ENCODE measurements at regions not wholly inside any gene's neighbourhood (a gene's known extent, or its start where the extent isn't known, plus 50 kb on each side); places are given as distances from the start of the nearest gene placed in this dataset. TPM values are rescaled to one million over a fixed set of nuclear protein-coding genes. Genes with fewer than 3 reads are reported as not detected.

DNA sequence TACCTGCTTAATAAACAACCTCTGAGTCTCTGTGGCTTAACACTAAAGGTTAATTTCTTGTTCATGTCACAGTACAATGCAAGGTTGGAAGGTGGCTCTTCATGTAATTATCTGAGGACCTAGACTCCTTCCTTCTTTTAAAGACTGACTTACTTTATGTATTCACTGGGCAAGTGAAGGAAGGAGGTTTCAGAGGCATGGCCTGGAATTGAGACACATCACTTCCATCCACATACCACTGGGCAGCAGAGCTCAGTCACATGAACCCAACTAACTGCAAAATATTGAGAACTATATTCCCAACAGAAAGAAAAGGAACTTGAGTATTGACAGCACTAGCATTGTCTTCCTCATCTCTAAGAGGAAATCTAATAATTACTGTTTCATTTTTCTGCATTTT, 57.5 kb upstream of the FN1 start:
- Histone ChIP-seq H3K4me3 (ENCODE audit: insufficient read depth, low read length) (no peak overlapping the region), H3K27ac (ENCODE audit: low read depth, low read length) (no peak overlapping the region), H3K9me3 (ENCODE audit: low read depth, low read length) (no peaks in the 10 kb centered on the region), H3K4me1 (ENCODE audit: insufficient read depth, low read length) (peaks cover 6% of the 10 kb centered on the region), H4K20me1 (ENCODE audit: insufficient read depth, low read length) (no peaks in the 10 kb centered on the region), H3K36me3 (ENCODE audit: insufficient read depth, low read length) (no peaks in the 10 kb centered on the region), H3K4me2 (ENCODE audit: insufficient read depth, low read length) (no peak overlapping the region), H2AFZ (ENCODE audit: low read length) (no peak overlapping the region), H3K79me2 (ENCODE audit: insufficient read depth, low read length) (no peaks in the 10 kb centered on the region), H3K27me3 (ENCODE audit: insufficient read depth, low read length) (no peaks in the 10 kb centered on the region)
- DNase-seq (ENCODE audit: insufficient read length, low spot score, missing footprints), result no peak
- TF ChIP-seq, protein P1, sequence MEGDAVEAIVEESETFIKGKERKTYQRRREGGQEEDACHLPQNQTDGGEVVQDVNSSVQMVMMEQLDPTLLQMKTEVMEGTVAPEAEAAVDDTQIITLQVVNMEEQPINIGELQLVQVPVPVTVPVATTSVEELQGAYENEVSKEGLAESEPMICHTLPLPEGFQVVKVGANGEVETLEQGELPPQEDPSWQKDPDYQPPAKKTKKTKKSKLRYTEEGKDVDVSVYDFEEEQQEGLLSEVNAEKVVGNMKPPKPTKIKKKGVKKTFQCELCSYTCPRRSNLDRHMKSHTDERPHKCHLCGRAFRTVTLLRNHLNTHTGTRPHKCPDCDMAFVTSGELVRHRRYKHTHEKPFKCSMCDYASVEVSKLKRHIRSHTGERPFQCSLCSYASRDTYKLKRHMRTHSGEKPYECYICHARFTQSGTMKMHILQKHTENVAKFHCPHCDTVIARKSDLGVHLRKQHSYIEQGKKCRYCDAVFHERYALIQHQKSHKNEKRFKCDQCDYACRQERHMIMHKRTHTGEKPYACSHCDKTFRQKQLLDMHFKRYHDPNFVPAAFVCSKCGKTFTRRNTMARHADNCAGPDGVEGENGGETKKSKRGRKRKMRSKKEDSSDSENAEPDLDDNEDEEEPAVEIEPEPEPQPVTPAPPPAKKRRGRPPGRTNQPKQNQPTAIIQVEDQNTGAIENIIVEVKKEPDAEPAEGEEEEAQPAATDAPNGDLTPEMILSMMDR (IDR thresholded peaks at IDR 0.05; ENCODE audit: extremely low read depth, low read depth, low read length), result no peak

DNA sequence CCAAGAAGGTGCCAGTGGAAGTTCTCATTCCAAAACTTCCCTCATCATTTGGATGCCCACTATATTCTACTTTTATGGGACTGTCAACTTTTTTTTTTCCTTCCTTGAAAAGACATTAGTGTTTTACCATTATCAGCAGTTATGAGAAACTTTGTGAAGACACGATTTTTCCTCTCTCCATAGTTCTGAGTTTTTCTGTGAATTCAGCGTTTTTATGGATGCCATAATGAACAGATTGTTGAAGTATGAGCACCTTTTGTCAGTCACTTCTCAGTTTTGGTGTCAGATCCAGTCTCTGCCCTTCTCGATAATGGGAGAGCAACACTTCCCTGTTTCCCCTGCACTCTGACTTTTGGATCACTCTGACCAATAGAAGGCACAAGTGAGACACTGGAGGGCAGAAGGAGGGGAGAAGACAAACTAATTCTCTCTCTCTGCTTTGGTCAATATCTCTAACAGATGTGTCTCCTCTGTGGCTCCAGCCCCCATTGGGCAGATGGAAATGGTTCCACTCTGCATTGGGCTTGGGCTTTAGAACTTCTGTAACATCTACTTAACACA, 53.5 kb upstream of the FN1 start:
- Histone ChIP-seq H2AFZ (ENCODE audit: low read length) (peak overlapping the region; percentile 41), H3K79me2 (ENCODE audit: insufficient read depth, low read length) (no peaks in the 10 kb centered on the region), H3K4me3 (ENCODE audit: insufficient read depth, low read length) (no peak overlapping the region), H3K4me1 (ENCODE audit: insufficient read depth, low read length) (no peaks in the 10 kb centered on the region), H3K27ac (ENCODE audit: low read depth, low read length) (no peak overlapping the region), H3K9me3 (ENCODE audit: low read depth, low read length) (no peaks in the 10 kb centered on the region), H3K36me3 (ENCODE audit: insufficient read depth, low read length) (no peaks in the 10 kb centered on the region), H4K20me1 (ENCODE audit: insufficient read depth, low read length) (no peaks in the 10 kb centered on the region), H3K27me3 (ENCODE audit: insufficient read depth, low read length) (no peaks in the 10 kb centered on the region), H3K4me2 (ENCODE audit: insufficient read depth, low read length) (no peak overlapping the region)
- no peak for DNase-seq (ENCODE audit: insufficient read length, low spot score, missing footprints)
- TF ChIP-seq, protein P1 (IDR thresholded peaks at IDR 0.05; ENCODE audit: extremely low read depth, low read depth, low read length), result no peak

DNA sequence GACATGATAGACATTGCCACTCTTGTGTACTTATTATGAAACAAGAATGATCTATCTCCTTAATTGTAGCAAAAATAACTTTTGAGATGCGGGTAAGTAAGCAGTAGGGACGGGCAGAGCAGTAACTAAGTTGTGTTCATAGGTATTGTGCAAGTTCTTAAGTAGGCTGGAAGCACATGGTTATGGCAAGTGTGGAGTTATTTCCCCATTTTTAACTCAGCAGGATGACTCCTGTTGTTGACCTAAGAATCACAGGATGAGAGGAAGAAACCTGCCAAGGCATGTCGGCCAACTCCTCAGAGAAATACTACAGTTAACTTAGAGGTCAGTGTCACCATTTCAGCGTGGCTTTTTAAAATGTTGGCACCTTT, 51.1 kb upstream of the FN1 start:
- Histone ChIP-seq H3K4me1 (ENCODE audit: insufficient read depth, low read length) (no peaks in the 10 kb centered on the region), H4K20me1 (ENCODE audit: insufficient read depth, low read length) (no peaks in the 10 kb centered on the region), H3K4me3 (ENCODE audit: insufficient read depth, low read length) (no peak overlapping the region), H3K27ac (ENCODE audit: low read depth, low read length) (no peak overlapping the region), H3K27me3 (ENCODE audit: insufficient read depth, low read length) (no peaks in the 10 kb centered on the region), H3K79me2 (ENCODE audit: insufficient read depth, low read length) (no peaks in the 10 kb centered on the region), H3K36me3 (ENCODE audit: insufficient read depth, low read length) (no peaks in the 10 kb centered on the region), H2AFZ (ENCODE audit: low read length) (no peak overlapping the region), H3K9me3 (ENCODE audit: low read depth, low read length) (no peaks in the 10 kb centered on the region), H3K4me2 (ENCODE audit: insufficient read depth, low read length) (no peak overlapping the region)
- TF ChIP-seq, protein P1 (IDR thresholded peaks at IDR 0.05; ENCODE audit: extremely low read depth, low read depth, low read length), result no peak
- no peak for DNase-seq (ENCODE audit: insufficient read length, low spot score, missing footprints)

DNA sequence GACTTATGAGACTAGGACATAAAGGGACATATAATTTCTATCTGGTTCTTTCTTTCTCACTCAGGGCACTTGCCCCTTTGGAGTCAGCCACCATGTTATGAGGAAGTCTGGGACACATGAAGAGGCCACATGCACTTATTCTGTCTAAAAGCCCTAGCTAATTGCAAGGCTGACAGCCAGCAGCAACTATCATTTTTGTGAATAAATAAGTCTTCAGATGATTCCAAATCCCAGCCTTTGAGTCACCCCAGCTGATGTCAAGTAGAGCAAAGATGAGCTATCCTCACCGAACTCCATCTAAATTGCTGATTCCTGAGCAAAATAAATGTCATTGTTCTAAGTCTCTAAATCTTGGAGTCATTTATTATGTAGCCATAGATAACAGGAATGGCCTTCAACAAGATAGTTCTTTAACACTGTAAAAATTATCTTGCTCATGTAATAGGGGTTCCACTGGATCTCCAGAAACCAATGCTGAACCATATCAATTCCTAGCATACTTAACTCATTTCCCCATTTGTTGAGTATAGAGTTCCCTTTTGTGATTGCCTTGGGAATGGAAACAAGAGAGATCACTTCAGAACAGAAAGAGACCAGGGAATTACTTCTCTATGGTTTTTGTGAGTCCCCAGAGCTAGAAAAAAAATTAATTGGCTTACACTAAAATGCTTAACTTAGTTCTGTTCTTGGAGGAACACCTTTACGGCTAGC, 50.6 kb upstream of the FN1 start:
- Histone ChIP-seq H3K27me3 (ENCODE audit: insufficient read depth, low read length) (no peaks in the 10 kb centered on the region), H3K4me1 (ENCODE audit: insufficient read depth, low read length) (no peaks in the 10 kb centered on the region), H3K27ac (ENCODE audit: low read depth, low read length) (no peak overlapping the region), H2AFZ (ENCODE audit: low read length) (no peak overlapping the region), H3K36me3 (ENCODE audit: insufficient read depth, low read length) (no peaks in the 10 kb centered on the region), H4K20me1 (ENCODE audit: insufficient read depth, low read length) (no peaks in the 10 kb centered on the region), H3K9me3 (ENCODE audit: low read depth, low read length) (no peaks in the 10 kb centered on the region), H3K4me3 (ENCODE audit: insufficient read depth, low read length) (no peak overlapping the region), H3K4me2 (ENCODE audit: insufficient read depth, low read length) (no peak overlapping the region), H3K79me2 (ENCODE audit: insufficient read depth, low read length) (no peaks in the 10 kb centered on the region)
- TF ChIP-seq, protein P1 (IDR thresholded peaks at IDR 0.05; ENCODE audit: extremely low read depth, low read depth, low read length), result no peak
- no peak for DNase-seq (ENCODE audit: insufficient read length, low spot score, missing footprints)

Small RNA genes in the stretch of these regions (small RNA-seq; reads per million reads assigned to genes)
- gene AC093850.1, result not detected

Data from osteoblast (primary cell).